Stimulated activated CD4-positive, alpha-beta T cell treated with anti-CD3 and anti-CD28 coated beads, Interleukin-2, amount 100 ng/mL, for 48 hours (primary cell): ENCODE measurements at regions not wholly inside any gene's neighbourhood (a gene's known extent, or its start where the extent isn't known, plus 50 kb on each side); places are given as distances from the start of the nearest gene placed in this dataset.
"Not testable (repeated sequence)": the region's sequence is repeated elsewhere in the genome, so short reads cannot be mapped to it uniquely, and the experiment has no call there.

Experiments
- DNase-seq, 2 donors: peaks; one replicate each; pipeline ENCODE4 v3.0.0-alpha.2; 2020

DNA sequence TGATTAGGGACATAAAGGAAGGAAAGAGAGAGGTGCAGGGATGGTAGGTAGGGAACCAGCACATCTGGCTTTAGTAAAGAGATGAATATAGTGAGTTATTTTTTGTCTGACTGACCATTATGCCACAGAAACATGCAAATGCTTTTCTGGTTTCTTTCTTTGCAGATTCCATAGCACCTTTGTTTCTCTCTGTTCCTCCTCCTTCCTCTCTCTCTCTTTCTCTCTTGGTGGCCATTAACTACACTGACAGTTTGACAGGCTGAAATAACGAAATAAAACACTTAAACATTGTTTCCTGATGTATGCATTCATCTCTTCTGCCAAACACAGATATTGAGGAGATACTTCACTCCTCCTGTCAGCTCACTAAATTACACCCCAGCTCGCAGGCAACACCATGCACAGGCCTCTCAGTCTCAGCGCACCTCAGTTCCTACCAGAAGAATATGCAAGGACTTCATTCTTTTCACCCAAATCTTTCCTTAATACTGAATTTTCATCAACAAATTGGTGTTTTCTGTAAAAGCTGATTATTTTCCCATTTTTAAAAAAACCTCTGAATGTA lies 406.9 kb upstream of the SOX5 start:
- no peak for DNase-seq

DNA sequence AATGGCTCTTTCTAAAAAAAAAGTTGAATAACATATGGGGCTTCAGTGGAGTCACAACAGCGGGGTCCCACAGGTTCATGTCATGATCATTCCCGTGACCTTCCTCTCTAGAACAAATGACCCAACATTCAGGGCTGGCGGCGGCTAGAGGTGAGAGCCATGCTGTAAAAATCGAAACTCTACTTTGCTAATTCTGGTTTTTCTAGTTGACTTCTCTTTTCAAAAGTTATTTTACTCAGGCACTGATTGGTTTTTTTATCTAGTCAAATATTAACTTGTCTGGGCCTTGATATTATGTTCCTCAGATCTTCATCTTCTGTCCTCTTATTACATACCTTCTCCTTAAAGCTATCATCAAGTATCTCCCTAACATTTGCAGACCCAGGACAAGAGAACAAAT lies 402.9 kb upstream of the SOX5 start:
- no peak for DNase-seq

DNA sequence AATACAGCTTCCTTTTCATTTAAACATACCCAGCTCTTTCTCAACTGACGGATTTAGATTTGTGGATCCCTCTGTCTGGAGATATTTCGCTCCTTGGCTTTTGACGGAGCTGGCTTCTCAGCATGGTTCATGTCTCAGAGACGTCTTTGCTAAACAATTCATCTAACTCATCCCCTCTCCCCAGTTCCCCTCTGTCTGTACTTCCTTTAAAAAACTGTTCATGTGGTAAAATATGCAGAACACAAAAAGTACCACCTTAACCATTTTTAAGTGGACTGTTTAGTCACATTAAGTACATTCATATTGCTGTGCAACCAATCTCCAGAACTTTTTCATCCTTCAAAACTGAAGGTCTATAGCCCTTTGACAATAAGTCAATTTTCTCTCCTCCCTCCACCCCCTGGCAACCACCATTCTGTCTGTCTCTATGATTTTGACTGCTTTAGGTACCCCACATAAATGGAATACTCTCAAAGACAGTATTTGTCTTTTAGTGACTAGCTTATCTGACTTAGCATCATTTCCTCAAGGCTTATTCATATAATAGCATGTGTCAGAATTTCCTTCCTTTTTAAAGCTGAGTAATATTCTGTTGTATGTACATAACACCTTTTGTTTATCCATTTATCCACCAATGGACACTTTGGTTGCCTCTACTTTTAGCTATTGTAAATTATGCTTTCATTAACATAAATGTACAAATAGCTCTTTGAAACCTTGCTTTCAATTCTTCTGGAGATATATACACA lies 399.8 kb upstream of the SOX5 start:
- DNase-seq: no peak

DNA sequence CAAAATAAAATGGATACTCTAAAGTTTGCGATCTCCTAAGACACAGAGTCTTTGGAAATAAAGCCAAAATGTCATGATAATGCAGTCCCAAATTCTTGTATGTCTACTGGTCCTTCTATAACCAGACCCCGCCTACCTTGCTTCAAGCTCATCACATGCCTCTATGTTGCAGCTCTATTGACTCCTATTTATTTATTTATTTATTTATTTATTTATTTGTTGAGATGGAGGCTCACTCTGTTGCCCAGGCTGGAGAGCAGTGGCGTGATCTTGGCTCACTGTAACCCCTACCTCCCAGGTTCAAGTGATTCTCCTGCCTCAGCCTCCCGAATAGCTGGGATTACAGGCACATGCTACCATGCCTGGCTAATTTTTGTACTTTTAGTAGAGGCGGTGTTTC lies 398.7 kb upstream of the SOX5 start:
- DNase-seq: not testable (repeated sequence)

DNA sequence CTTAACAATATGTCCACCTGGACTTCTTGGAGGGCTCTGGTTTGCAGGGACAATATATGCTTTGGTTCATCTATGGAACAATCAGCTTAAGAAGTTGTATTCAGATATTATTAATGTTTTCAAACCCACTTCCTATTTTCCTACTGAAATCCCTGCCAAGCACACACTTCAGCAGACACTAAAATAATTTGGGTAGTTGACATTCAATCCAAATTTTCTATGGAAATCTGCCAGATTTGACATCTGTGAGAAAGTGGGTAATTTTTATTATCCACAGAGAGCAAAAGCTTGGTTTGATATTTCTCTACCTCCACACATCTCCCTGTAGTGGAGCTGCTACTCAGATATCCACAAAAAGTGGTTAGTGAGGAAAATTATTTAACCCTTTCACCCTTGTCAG lies 378.8 kb upstream of the SOX5 start:
- DNase-seq: no peak

DNA sequence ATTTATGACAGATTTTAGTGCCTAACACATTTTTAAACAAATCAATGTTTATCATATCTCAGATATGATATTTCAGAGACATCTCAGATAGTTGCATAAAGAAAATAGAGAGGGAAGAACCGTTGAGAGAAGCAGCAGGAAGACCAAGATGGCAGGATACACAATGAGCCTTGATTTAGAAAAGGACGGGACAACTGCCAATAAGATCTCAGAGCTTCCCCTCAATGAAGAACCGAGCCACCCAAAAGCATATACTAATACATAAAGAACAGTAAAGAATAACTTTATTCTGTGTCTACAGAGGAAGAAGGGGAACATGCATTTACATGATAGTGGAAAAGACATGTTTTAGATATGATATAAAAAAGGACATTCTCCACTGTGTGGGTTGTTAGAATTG lies 375.9 kb upstream of the SOX5 start:
- DNase-seq: no peak

DNA sequence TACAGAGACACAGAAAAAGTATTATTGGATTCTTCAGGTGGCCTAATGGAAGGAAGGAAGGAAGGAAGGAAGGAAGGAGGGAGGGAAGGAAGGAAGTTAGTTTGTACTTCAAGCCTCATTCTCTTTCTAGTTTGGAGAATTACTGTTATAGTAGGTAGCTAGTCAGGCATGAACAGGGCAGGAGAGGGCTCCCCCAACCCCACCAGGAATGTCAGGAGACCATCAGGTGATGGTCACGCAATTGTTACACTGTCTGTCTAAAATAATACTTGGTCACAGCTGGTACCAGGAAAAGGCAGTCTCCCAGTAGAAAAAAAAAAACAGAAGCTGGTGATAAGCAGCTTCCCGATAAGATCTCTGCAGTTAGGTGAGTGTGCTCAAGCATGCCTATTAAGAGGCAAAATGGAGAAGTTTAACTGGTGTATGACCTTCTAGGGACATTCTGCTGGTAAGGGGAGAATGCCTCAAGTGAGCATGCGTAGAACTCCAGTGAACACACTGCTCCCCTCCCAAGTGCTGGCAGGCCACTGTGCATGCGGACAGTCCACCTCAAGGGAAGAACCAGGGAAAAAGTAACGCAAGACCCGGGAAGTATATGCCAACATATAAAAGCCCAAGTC lies 358.4 kb upstream of the SOX5 start:
- DNase-seq: no peak

DNA sequence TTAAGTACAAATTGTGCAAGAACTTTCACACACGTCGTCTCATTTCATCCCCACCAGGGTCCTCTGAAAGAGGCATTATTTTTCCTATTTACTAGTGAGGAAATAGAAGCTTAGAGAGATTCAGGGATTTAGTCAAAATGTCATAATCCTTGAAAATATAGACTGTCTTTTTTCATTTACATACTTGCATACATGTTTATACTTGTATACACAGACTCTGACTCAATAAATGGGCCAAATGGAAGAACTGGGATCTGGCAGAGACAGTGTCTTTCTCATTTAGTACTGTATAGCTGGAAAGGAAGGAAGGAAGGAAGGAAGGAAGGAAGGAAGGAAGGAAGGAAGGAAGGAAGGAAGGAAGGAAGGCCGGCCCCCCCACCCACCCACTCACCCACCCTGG lies 357.7 kb upstream of the SOX5 start:
- DNase-seq: no peak

DNA sequence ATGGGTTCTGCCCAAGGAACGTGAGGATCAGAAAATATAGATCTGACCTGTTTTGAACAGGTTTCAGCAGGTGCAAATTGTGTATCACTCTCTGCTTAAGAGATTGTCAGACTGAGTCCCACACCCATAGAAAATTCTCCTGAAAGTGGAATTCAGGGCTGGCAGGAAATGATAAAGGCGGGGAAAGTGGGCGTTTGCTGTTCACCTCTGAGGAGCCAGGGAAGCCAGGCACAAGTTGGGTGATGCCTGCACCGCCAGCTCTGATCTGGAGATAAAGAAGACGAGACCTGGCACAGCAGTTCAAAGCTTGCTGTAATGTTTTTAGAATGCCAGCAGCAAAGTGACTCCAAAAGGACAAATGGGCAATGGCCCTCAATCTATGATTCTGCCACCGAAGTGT lies 356.5 kb upstream of the SOX5 start:
- DNase-seq: no peak

DNA sequence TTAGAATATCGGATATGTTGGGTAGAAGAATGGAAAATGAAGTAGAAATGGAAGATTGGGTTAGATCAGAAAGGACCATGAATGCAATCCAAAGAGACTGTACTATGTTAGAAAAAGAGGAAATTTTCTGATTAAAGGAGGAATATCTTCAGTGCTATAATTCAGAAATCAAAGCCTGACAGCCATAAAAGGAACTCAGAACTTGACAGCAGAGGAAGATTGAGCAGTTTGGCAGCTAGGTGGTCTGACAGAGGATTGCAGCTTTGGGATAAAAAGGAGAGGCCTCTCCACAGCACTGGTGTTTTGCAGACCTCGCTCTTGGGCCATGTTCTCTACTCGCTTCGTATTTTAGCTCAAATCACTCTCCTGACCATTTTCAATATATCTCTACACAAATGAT lies 354.8 kb upstream of the SOX5 start:
- no peak for DNase-seq

DNA sequence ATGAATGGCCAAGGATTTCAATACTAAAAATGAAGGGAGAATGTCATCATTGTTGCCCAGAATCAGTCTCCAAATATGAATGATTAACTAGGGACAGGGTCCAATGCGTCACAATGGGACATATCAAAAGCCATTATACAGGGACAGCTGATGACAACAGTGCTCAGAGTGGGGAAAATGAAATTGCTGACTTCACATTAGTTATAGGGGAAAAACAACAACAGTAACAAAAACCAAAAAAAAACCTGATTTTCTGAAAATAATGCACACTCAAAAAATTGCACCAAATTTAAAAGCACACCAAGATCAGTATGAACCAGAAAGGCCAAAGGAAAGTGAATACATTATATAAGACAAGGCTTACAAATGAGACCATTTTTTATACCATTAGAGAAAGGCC lies 353.2 kb upstream of the SOX5 start:
- no peak for DNase-seq

DNA sequence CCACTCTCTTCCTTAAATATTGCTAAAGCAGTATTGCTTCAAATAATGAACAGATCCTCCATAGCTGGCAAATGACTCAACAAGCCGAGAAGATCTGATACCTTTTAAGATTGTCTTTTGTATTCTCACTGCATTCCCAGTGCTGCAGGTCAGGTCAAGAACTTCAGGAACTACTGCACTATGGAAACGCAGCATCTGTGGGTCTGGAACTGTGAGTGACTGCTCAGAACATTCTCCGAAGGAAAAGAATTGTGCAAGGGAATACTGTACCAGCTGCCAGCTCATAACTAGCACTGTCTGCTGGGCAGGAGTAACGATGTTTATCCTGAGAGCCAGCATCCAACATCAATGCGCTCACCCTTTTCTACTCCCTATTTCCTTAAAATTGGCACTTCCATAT lies 348.0 kb upstream of the SOX5 start:
- DNase-seq: no peak

DNA sequence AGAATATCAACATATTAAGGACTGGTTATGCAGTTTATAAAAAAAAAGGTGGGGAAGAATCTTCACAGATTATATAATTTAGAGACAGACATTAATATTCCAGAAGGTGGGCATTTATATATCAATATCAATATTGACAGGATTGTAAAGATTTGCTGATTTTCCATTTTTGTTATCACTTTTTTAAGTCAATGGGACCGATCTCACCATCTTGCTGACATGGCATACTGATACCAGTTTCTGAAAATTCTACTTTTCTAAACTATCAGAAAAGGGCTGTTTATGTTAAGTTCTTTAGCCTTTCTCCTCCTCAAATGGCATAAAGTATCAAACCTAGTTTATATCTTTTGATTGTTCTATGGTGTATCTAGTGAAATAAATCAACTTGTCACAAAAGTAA lies 344.1 kb upstream of the SOX5 start:
- DNase-seq: no peak

DNA sequence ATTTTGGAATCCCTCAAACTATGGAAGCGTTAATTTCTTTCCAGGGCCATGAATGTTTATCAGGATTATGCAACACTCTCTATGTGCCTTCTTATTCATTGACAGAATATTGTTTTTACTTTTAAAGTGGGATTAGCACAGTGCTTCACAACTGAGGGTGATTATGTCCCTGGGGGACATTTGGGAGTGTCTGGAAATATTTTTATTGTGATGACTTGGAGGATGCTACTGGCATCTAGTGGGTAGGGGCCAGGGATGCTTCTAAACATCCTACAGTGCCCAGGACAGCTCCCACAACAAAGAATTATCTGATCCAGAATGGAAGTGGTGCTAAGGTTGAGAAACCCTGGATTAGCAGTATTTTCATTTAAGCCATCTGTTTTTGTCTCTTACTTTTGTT lies 338.5 kb upstream of the SOX5 start:
- no peak for DNase-seq

DNA sequence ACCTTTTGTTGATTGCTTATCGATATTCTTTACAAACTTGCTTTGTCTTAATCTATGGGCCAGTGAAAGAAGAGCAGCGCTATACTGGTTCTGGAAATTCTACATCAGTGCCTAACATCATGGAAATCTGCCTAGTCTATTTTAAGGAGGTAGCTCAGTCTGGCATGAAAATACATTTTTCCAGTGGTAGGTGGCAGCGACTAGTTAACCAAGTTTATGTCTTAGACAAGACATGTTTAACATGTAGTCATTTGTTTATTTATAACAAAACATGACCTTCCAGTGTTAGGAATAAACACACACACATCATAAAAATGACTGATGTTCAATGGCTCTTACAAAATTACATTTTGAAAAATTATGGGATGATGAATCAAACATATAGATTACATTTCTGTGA lies 336.0 kb upstream of the SOX5 start:
- DNase-seq: no peak

DNA sequence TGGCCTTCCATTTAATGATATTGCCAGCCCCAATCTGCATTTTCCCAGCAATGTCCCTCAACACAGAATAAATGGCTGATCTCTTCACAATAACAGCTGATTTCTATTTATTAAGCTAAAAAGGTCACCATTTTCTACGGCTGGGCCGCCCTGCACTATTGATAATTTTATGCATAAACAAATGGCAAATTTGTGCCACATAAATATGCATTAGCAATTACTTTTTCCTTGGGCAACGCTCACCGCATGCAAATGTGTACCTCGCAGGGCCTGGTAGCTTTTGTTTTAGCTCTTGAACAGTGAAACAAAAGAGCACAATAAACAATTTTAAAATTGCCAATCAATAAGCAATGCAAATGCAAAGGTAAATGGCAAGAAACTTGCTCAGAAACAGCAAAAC lies 331.9 kb upstream of the SOX5 start:
- no peak for DNase-seq

DNA sequence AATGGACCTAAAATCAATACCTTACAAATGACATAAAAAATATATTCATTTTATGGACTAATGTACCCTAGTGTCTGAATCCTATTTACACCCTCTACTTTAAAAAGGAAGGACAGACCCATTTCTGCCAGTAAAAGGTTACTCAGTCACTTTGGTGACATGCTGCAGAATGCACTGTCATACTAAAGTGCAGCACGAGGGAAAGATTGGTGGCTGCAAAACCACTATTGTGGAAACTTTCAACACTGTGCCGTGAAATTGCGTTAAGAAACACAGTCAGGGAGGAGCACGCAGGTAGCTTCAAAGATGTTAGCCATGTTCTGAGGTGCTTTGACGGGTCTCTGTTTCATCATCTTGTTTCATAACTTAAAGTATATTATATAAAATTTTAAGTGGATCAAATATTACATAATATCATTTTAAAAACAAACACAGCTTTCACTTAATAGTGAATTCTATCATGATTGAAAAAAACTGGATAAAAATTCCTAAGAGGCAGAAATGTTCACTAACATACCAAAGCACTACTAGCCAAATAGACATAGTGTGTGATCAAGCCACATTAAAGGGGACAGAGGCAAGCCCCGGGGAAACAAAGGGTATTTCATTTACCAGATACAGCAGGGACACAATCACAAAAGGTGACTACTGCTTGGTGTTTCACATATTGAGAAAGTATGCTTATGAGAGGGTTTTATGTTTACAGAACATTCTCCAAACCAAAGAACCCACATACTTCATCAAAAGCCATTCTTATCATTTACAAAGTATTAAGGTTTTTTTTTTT lies 330.8 kb upstream of the SOX5 start:
- DNase-seq: no peak

DNA sequence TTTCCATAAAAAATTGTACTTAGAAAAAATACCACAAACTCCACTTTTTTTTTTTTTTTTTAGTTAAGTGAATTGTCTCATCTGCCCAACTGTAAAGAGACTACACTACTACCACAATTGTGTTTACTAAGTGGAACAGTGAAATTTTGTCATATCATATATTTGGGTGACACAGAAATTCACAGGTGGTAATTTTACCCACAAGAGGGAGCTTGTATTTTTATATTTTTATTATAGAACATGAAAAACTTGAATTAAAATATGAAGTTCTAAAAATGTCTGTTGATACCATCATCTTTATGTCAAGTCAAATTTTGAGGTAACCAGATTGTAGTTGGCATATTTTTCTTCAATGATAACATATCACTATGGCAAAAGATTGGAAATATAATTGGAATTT lies 329.4 kb upstream of the SOX5 start:
- DNase-seq: no peak

DNA sequence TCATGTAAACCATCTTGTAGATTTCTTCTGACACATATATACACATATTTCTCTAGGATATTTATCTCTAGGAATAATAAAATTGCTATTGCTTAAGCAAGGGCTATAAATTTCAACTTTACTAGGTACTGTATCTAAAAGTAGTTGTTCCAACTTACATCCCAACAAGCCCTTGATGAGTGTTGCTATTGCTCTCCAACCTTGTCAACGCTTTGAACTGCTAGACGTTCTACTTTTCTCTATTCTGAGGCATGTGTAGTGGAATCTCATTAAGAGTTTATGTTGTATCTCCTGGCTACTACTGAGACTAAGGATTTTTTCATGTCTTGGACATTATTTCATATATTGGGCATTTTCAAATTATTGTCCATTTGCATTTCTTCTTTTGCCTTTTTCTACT lies 321.5 kb upstream of the SOX5 start:
- no peak for DNase-seq

DNA sequence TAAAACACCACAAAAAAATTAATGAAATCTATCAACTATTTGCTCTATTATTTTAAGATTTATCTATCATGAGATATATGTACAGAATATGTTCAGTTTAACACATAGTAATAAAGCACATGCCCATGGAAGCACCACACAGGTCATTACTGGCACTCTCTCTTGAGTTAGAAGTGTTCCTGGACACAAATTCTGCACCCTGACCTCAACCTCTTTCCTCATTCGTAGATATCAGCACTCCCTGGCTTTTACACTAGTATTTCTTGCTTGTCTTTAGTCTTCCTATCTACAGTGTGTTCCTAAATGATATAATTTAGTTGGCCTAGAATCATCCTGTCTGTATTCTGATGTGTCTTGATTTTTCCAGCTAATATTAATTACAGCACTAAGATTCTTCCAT lies 321.0 kb upstream of the SOX5 start:
- no peak for DNase-seq

DNA sequence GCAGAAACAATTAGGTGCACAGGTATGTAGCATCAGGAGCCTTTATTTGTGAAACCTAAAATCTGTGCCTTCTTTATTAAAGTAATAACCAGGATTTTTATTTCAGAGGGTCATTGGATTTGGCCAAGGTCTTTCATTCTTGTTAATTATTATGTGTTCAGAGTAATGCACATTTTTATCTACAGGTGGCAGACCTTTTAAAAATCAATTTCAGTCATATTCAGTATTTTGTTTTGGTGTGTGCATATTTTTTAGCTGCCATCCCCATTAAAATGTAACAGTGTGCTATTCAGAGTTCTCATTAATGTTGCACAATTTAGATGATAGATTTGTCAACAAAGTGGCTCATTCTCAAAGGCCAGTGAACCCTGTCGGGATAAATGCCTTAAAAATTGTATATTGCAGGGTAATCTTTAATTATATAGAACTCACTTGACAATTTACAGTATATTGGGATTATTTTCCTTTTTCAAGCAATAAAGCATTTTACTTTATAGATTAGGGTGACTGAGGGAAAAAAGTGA lies 319.3 kb upstream of the SOX5 start:
- DNase-seq: no peak

DNA sequence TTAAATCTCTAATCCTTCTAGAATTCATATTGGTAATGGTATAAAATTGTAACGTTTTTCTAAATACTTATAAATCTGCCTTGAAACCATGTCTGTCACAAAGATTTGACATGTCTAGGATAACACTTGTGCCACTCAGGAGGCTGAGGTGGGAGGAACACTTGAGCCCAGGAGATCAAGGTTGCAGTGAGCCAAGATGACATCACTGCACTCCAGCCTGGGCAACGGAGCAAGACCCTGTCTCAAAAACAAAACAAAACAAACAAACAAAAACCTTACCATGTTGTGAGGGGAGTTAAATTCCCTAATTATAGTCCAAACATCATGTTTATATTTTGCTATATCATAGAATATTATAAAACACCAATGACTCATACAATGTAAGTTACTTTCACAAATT lies 317.5 kb upstream of the SOX5 start:
- no peak for DNase-seq

DNA sequence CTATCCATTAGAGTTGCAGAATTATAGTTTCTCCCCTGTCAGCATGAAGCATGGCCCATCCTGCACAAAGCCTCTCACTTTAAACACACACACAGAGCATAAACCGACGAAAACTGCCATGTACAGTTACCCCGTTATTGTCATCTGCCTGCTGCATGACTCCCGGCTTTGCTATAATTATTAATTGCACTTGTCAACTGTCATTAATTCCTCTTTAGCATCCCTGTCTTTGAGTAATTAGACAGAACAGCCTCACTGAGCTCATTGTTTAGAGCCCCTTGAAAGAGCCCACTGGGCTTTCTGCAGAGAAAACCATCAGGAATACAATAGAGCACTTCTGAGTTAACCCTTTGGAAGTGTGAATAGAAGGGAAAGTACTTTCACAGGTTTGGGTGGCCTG lies 307.2 kb upstream of the SOX5 start:
- DNase-seq: no peak
